ENCODE measurements at regions not wholly inside any gene's neighbourhood (a gene's known extent, or its start where the extent isn't known, plus 50 kb on each side); places are given as distances from the start of the nearest gene placed in this dataset.

- DNase-seq: no peak
Observed at GRCh38 chr12:107228076-107228475, 134.7 kb upstream of the CRY1 start.

DNA sequence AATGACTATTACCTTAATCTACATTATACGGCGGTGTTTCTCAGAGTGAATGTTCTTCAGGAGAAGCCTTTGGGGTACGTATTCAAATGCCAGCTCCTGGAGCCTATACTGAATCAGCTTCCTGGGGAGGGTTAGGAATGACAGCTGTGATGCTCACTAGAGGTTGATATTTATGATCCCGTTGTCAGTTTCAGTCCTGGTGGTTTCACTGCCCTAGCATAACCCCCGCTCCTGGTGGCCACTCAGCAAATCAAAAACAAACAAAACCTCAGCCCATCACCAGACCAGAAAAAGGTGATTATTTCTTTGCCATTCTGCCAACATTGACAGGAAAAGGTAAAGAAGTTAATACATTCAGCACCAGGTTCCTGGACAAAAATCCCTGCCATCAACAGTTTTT lies 136.5 kb upstream of the CRY1 start:
- DNase-seq: no peak

- DNase-seq: no peak
Observed at GRCh38 chr12:107231303-107231702, 138.0 kb upstream of the CRY1 start.

- no peak for DNase-seq
Observed at GRCh38 chr12:107233551-107233950, 140.2 kb upstream of the CRY1 start.

GRCh38 chr12:107235600-107235999 lies 142.3 kb upstream of the CRY1 start:
- no peak for DNase-seq

DNA sequence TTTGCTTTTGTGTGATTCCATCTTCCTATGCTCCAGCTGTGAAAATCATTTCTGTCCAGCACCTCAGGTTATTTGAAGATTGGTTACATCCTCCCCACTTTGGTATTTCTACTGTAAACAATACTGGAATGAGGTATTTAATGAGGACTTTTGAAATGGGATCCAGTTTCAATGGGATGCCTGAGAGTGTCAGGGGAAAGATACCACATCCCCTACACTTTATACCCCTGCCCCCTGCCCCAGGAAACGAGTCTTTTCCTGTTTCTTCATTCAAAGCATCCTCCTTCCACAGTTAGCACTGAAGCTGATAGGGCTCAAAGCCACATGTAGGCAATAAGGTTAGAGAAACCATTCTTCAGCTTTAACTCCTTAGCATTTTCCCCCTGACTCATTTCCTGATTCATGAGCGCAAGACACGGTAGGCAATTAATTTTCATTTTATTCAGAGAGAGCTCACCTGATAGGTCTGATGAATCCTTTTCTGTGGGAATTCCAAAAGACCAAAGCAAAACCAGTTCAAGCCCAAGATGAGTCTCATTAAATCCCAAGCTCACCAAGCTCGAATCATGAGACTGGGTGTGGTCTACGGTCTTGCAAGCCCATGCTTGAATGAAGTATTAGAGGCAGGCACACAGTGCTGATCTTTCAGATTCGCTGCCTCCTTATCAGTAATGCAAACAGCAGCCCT lies 143.6 kb upstream of the CRY1 start:
- no peak for DNase-seq

- no peak for DNase-seq
Observed at GRCh38 chr12:107238296-107238695, 144.9 kb upstream of the CRY1 start.

DNA sequence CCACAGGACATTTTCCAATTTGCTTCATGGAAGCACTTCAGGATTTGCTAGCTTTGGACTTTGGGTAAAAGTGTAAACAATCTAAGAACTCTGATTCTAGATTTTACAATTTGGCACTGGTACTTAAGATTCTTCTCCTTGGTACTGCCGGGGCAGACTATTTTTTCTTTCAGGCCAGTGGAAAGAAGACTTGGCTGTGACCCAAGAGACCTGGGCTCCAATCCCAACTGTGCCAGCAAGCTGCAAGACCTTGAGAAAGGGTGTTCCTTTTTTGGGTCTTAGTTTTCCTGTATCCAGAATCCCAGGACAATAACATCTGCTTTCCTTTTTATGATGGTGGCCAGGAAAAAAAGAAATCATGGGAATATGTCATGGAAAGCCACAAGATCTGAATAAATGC lies 148.1 kb upstream of the CRY1 start:
- no peak for DNase-seq

GRCh38 chr12:107242189-107242588 lies 148.8 kb upstream of the CRY1 start:
- no peak for DNase-seq

DNA sequence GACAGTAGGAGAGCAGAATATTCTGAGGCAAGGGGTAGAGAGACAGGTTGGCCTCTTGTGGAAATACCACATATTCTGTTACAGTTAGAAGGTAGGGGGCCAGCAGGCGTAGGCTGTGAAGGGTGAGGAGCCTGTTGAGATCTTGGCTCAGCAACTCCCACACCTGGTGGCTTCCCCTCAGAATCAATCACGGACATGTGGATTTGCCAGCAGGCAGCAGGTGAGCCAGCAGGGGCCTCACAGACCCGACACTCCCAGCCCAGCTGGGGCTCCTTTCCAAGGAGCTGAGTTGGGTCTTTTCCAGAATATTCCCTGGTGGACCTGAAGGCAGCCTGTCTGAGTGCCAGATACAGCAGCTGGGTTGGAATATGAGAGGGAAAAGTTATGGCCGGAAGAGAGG lies 150.0 kb upstream of the CRY1 start:
- DNase-seq: no peak

DNA sequence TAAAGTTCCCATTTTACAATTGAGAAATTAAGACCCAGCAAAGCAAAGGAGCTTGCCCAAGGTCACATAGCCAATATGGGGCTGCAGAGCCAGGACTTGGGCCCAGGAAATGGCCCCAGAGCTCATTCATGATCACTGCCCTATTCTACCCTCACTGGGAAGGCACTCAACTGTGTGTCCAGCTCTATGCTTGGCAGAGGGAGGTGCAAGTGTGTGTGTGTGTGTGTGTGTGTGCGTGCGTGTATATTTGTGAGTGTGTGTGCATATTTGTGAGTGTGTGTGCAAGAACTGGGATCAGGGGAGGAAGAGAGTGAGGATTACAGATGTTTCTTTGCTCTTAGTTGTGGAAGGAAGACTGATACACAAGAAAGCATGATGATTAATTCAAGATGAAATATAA lies 151.2 kb upstream of the CRY1 start:
- no peak for DNase-seq

GRCh38 chr12:107247650-107248049 lies 154.3 kb upstream of the CRY1 start:
- DNase-seq: no peak

DNA sequence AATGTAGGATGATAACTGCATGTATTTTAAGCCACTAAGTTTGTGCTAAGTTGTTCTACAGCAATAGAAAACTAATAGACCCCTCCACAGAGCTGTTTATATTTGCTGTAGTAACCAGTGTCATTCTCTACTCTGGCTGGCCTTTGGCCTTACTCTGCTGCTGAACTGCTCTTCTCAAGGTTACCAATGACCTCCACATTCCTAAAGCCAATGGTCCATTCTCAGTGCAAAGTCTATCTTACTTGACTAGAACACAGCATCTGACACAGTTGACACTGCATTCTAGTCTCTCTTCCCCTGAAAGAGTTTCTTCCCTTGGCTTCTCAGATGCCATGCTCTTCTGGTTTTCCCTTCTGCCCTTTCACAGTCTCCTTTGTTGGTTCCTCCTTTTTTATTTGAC lies 154.8 kb upstream of the CRY1 start:
- no peak for DNase-seq

DNA sequence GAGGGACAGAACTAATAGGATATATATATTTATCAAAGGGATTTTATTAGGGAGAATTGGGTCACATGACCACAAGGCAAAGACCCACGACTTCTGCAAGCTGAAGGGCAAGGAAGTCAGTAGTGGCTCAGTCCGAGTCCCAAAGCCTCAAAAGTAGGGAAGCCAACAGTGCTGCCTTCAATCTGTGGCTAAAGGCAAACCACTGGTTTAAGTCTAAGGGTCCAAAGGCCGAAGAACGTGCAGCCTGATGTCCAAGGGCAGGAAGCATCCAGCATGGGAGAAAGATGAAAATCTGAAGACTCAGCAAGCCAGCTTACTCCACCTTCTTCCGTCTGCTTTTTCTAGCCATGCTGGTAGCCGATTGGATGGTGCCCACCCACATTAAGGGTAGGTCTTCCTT lies 157.9 kb upstream of the CRY1 start:
- DNase-seq: no peak

DNA sequence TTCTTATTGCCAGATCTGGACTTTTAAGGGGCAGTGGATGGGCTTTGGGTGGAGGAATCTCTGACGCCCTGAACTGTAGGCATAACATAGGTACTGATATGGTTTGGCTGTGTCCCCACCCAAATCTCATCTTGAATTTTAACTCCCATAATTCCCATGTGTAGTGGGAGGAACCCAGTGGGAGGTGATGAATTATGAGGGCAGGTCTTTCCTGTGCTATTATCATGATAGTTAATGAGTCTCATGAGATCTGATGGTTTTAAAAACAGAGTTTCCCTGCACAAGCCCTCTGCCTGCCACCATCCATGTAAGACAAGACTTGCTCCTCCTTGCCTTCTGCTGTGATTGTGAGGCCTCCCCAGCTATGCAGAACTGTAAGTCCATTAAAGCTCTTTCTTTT lies 160.0 kb upstream of the CRY1 start:
- no peak for DNase-seq

- no peak for DNase-seq
Observed at GRCh38 chr12:107254258-107254856, 161.0 kb upstream of the CRY1 start.

DNA sequence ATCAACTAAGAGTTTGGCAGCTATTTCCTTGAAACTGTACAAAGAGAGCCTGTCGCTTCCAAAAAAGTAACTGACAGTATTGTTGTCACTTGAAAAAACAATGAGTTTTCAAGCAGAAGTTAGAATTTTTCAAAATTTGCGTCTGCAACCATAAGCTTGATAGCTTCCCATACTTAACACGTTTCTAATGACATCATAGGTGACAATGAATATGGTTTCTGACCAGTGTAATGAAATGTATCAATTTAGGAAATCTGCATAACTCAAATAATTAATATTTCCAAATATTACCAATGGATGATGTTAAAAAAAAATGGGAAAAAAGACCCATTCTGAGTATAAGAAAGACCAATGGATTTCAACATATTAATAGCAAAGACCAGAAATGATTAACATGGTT lies 165.4 kb upstream of the CRY1 start:
- DNase-seq: no peak

DNA sequence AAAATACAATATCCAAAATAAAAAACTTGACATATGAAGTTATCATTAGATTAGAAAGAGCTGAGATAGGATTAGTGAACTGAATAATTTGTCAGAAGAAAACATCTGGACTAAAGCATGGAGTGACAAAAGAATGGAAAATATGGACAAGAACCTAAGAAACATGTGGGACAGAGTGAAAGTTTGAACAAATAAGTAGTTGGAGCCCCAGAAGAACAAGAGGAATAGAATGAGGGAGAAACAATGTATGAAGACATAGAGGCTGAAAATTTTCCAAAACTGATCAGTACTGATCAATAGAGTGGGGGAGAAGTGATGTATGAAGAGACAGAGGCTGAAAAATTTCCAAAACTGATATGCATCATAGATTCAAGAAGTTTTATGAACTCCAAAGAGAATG lies 170.6 kb upstream of the CRY1 start:
- no peak for DNase-seq

GRCh38 chr12:107264667-107265066 lies 171.3 kb upstream of the CRY1 start:
- DNase-seq: no peak

DNA sequence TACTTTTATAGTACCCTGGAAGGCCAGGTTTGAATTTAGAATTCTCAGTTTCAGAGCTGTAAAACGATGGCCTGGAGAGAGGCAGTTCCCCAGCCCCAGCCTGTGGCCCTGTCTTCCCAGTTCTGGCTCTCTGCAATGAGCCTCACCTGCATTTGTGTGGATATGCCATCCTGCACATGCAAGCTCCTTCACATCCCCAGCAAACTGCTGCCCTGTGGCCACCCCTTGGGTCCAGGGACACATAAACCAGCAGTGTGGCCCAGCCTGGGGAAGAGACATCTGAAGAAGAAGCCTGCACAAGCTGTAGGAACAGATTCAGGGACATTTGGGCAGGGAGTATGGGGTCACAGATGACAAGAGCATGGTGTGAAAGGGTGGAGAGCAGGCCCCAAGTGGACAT lies 174.3 kb upstream of the CRY1 start:
- DNase-seq: no peak

DNA sequence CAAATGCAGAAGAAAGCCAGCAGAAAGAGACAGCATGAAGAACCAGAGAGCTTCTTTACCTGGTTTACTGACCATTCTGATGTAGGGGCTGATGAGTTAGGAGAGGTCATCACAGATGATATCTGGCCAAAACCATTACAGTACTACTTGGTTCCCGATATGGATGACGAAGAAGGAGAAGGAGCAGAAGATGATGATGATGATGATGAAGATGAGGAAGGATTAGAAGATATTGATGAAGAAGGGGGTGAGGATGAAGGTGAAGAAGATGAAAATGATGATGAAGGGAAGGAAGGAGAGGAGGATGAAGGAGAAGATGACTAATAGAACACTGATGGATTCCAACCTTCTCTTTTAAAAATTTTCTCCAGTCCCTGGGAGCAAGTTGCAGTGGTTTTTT lies 178.2 kb upstream of the CRY1 start:
- DNase-seq: no peak

GRCh38 chr12:107275530-107275929 lies 182.2 kb upstream of the CRY1 start:
- DNase-seq: no peak

GRCh38 chr12:107277855-107278254 lies 184.5 kb upstream of the CRY1 start:
- DNase-seq: no peak

DNA sequence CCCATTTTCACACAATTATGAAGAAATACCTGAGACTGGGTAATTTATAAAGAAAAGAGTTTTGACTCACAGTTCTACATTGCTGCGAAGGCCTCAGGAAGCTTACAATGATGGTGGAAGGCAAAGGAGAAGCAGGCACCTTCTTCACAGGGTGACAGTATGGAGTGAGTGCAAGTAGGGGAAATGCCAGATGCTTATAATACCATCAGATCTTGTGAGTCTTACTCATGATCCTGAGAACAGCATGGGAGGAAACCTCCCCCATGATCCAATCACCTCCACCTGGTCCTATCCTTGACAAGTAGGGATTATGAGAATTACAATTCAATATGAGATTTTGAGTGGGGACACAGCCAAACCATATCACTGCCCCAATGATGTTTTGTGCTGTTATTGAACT lies 189.3 kb upstream of the CRY1 start:
- DNase-seq: no peak

DNA sequence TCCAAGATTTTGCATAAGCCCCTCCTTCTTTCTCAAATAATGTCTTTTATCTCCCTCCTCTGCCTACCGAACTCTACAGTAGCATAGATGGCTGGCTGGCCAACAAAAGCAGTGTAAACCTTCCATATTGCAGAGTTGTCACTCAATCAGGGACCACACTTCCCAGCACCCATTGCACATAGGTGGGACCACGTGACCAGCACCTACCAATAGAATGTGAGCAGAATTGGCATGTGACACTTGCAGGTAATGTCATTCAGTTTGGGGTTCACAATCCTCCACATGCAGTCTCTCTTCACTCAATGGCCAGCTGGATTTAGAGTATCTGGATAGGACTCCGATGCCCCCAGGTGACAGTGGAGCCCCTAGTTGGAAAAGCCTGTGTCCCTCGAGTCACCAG lies 190.3 kb upstream of the CRY1 start:
- no peak for DNase-seq
